ENCODE measurements at regions not wholly inside any gene's neighbourhood (a gene's known extent, or its start where the extent isn't known, plus 50 kb on each side); places are given as distances from the start of the nearest gene placed in this dataset.

GRCh38 chr12:38258411-38258810 lies 58.2 kb upstream of the ALG10B start:
- no peak overlapping the region for H3K4me3 ChIP-seq (ENCODE audit: extremely low read depth in 1 of 4, insufficient read depth in 2 of 4, low read depth in 3 of 4, low read length in 4 of 4)
- DNase-seq (ENCODE audit: low read depth in 1 of 2, low spot score in 2 of 2), result no peak
- H3K14ac ChIP-seq (ENCODE audit: insufficient read length), result no peak overlapping the region

More at GRCh38 chr12:38258411-38258810, 58.2 kb upstream of the ALG10B start:
- POLR2A ChIA-PET (ENCODE audit: partially characterized antibody), result no interaction called here
- no peak overlapping the region for H3K4ac ChIP-seq (replicated peaks; ENCODE audit: insufficient read length, low read depth, low read length)
- no peaks in the 10 kb centered on the region for H3K79me2 ChIP-seq (ENCODE audit: control insufficient read depth in 1 of 2, insufficient read depth in 2 of 2, low read length in 2 of 2)
- no peak overlapping the region for H2BK120ac ChIP-seq (replicated peaks; ENCODE audit: low read depth, low read length)
- no peak overlapping the region for H2BK15ac ChIP-seq (ENCODE audit: low read length)
- peaks cover 48 to 52% of the 10 kb centered on the region in 2 experiments for H3K9me3 ChIP-seq (ENCODE audit: insufficient read depth in 2 of 2, low read depth in 1 of 2, low read length in 1 of 2)
- FAIRE-seq, result no peak
- no peak overlapping the region for H2AK5ac ChIP-seq (ENCODE audit: low read depth, low read length)
- H2AFZ ChIP-seq (ENCODE audit: low read length), result no peak overlapping the region
- no peak overlapping the region for H3K4me2 ChIP-seq (ENCODE audit: insufficient read depth in 1 of 2, low read depth in 2 of 2, low read length in 2 of 2)
- H4K20me1 ChIP-seq (replicated peaks in 1 of 2; ENCODE audit: control insufficient read depth in 1 of 2, insufficient read depth in 2 of 2, low read length in 2 of 2), result no peaks in the 10 kb centered on the region
- no peak overlapping the region for H3K27ac ChIP-seq (ENCODE audit: low read depth, low read length)
- H4K8ac ChIP-seq (ENCODE audit: extremely low read depth, insufficient read depth, low read length), result no peak overlapping the region
- H3K9ac ChIP-seq (replicated peaks in 1 of 4; ENCODE audit: extremely low read depth in 1 of 4, low read depth in 3 of 4, low read length in 3 of 4), result no peak overlapping the region
- no peak overlapping the region for H2BK20ac ChIP-seq (ENCODE audit: low read length)
- H3K56ac ChIP-seq (replicated peaks; ENCODE audit: insufficient read length, low read depth, low read length), result no peak overlapping the region
- 78% methylated on average over 1 of the region's 1 CpG; no CpG with 5 or more reads in 1 of the 2 experiments for whole genome bisulfite sequencing, 2 experiments (ENCODE audit: extremely low coverage in 1 of 2, insufficient coverage in 1 of 2, insufficient read length in 1 of 2, insufficient replicate concordance in 2 of 2, low coverage in 1 of 2, low lambda C conversion rate in 2 of 2, missing lambda C conversion rate in 1 of 2)
- TF ChIP-seq CREB1 (IDR thresholded peaks at IDR 0.05) (no peak), YY1 (IDR thresholded peaks at IDR 0.05; ENCODE audit: low read depth, low read length) (no peak), CBX8 (IDR thresholded peaks at IDR 0.05; ENCODE audit: borderline replicate concordance, low read depth, low read length) (no peak), HDAC2 (IDR thresholded peaks at IDR 0.05; ENCODE audit: borderline replicate concordance in 1 of 2, low read depth in 2 of 2, low read length in 2 of 2) (no peak), GABPA (IDR thresholded peaks at IDR 0.05; ENCODE audit: borderline replicate concordance, insufficient read depth, low read length) (no peak), TAF7 (optimal IDR thresholded peaks at IDR 0.05; ENCODE audit: borderline replicate concordance, low read depth, low read length) (no peak)
- no peaks in the 10 kb centered on the region for H3K27me3 ChIP-seq (replicated peaks in 1 of 4; ENCODE audit: control insufficient read depth in 3 of 4, extremely low read depth in 1 of 4, insufficient read depth in 3 of 4, low read length in 3 of 4)
- H4K5ac ChIP-seq (ENCODE audit: insufficient read length, low read depth, low read length), result no peak overlapping the region
- H3K4me1 ChIP-seq (replicated peaks in 1 of 4; ENCODE audit: control insufficient read depth in 3 of 4, insufficient read depth in 4 of 4, low read length in 3 of 4), result no peaks in the 10 kb centered on the region
- no peak overlapping the region for H3K18ac ChIP-seq (ENCODE audit: extremely low read depth, low read length)
- H2BK12ac ChIP-seq (ENCODE audit: low read depth, low read length), result no peak overlapping the region
- no peak overlapping the region for H3K23ac ChIP-seq (ENCODE audit: insufficient read length)
- H4K91ac ChIP-seq (replicated peaks; ENCODE audit: insufficient read length, low read length), result no peak overlapping the region
- H3K23me2 ChIP-seq (ENCODE audit: low read depth, low read length), result no peaks in the 10 kb centered on the region
- CTCF ChIA-PET (ENCODE audit: partially characterized antibody), result no interaction called here
- H3K36me3 ChIP-seq (ENCODE audit: control insufficient read depth in 2 of 4, insufficient read depth in 4 of 4, low read length in 3 of 4), result no peaks in the 10 kb centered on the region
- no peak overlapping the region for H2BK5ac ChIP-seq (ENCODE audit: low read depth, low read length)
- H3K79me1 ChIP-seq (ENCODE audit: low read depth, low read length), result no peaks in the 10 kb centered on the region
